ENCODE measurements at regions not wholly inside any gene's neighbourhood (a gene's known extent, or its start where the extent isn't known, plus 50 kb on each side); places are given as distances from the start of the nearest gene placed in this dataset.

DNA sequence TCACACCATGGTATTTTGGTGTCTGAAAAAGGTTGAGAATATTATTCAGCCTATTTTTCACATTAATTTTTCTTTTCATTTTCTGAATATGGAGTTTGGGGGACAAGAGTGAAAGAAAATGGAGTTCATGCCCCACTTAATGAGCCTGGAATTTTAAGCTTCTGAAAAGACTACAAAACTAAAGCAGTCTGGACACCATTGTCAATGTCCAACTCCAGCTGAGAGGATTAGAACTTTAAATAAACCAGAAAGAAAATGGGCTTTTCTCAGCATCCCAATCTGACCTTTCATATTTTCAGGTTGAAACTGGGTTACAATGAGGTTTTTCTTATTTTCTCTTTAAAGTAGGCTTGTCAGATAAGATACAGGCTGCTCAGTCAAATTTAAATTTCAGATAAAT lies 207.7 kb downstream of the SLC6A15 start:
- intact Hi-C loops (cut with DNase I; ENCODE audit: low total_unique reads), result no loop called here
- Histone ChIP-seq H3K36me3 (ENCODE audit: low read depth, missing control alignments) (no peaks in the 10 kb centered on the region), H3K9me3 (no peaks in the 10 kb centered on the region), H3K4me1 (no peaks in the 10 kb centered on the region), H3K4me3 (no peak overlapping the region), H3K27me3 (no peaks in the 10 kb centered on the region), H3K27ac (no peak overlapping the region)
- DNase-seq, result no peak
- TF ChIP-seq CTCF (IDR thresholded peaks at IDR 0.05) (no peak), POLR2A (IDR thresholded peaks at IDR 0.05) (no peak)

GRCh38 chr12:84702001-84702400 lies 210.6 kb downstream of the SLC6A15 start:
- WGBS, 2 donors, result 39 to 48% methylated on average over 2 of the region's 2 CpGs
- Histone ChIP-seq H3K27me3 (no peaks in the 10 kb centered on the region), H3K4me1 (no peaks in the 10 kb centered on the region), H3K9me3 (no peaks in the 10 kb centered on the region), H3K4me3 (no peak overlapping the region), H3K27ac (no peak overlapping the region), H3K36me3 (ENCODE audit: low read depth, missing control alignments) (no peaks in the 10 kb centered on the region)
- no peak for TF ChIP-seq POLR2A (IDR thresholded peaks at IDR 0.05)
- no peak for TF ChIP-seq CTCF (IDR thresholded peaks at IDR 0.05)
- no peak for DNase-seq
- intact Hi-C loops (cut with DNase I; ENCODE audit: low total_unique reads), result no loop called here

- Histone ChIP-seq H3K9me3 (no peaks in the 10 kb centered on the region), H3K36me3 (ENCODE audit: low read depth, missing control alignments) (no peaks in the 10 kb centered on the region), H3K27ac (no peak overlapping the region), H3K4me1 (no peaks in the 10 kb centered on the region), H3K4me3 (no peak overlapping the region), H3K27me3 (no peaks in the 10 kb centered on the region)
- intact Hi-C loops (cut with DNase I; ENCODE audit: low total_unique reads), result no loop called here
- DNase-seq, result no peak
- TF ChIP-seq POLR2A (IDR thresholded peaks at IDR 0.05), result no peak
- no peak for TF ChIP-seq CTCF (IDR thresholded peaks at IDR 0.05)
- WGBS, 2 donors, result 87 to 96% methylated on average over 3 of the region's 3 CpGs
Observed at GRCh38 chr12:84701041-84701440, 211.6 kb downstream of the SLC6A15 start.

GRCh38 chr12:84698576-84699333 lies 213.8 kb downstream of the SLC6A15 start:
- DNase-seq, result no peak
- intact Hi-C loops (cut with DNase I; ENCODE audit: low total_unique reads), result no loop called here
- Histone ChIP-seq H3K4me1 (no peaks in the 10 kb centered on the region), H3K27ac (no peak overlapping the region), H3K36me3 (ENCODE audit: low read depth, missing control alignments) (no peaks in the 10 kb centered on the region), H3K27me3 (no peaks in the 10 kb centered on the region), H3K4me3 (no peak overlapping the region), H3K9me3 (no peaks in the 10 kb centered on the region)
- 72 to 84% methylated on average over 3 of the region's 3 CpGs for WGBS, 2 donors
- no peak for TF ChIP-seq POLR2A (IDR thresholded peaks at IDR 0.05)
- TF ChIP-seq CTCF (IDR thresholded peaks at IDR 0.05), result no peak

- H3K4me1 ChIP-seq, result no peaks in the 10 kb centered on the region
- 71 to 75% methylated on average over 3 of the region's 3 CpGs for WGBS, 2 donors
- no peak for DNase-seq
- H3K9me3 ChIP-seq, result no peaks in the 10 kb centered on the region
- H3K27me3 ChIP-seq, result no peaks in the 10 kb centered on the region
- intact Hi-C loops (cut with DNase I; ENCODE audit: low total_unique reads), result no loop called here
- H3K36me3 ChIP-seq (ENCODE audit: low read depth, missing control alignments), result no peaks in the 10 kb centered on the region
- H3K27ac ChIP-seq, result no peak overlapping the region
- H3K4me3 ChIP-seq, result no peak overlapping the region
- TF ChIP-seq CTCF (IDR thresholded peaks at IDR 0.05) (no peak), POLR2A (IDR thresholded peaks at IDR 0.05) (no peak)
Observed at GRCh38 chr12:84696908-84697540, 215.6 kb downstream of the SLC6A15 start.
